Loucy (cell line): ENCODE measurements at regions not wholly inside any gene's neighbourhood (a gene's known extent, or its start where the extent isn't known, plus 50 kb on each side); places are given as distances from the start of the nearest gene placed in this dataset.

ENCODE experiments used
- H2AFZ ChIP-seq: fragments of 200-600 bp; sonication (generic); 2 replicates; pipeline ENCODE4 v1.6.0; 2016; ENCODE audit warnings: antibody characterized with exemption, mild to moderate bottlenecking, low read length, moderate library complexity
- H3F3A ChIP-seq: fragments of 200-600 bp; 2 replicates; pipeline ENCODE4 v1.6.0; 2016; ENCODE audit warnings: antibody characterized with exemption, low read depth, mild to moderate bottlenecking
- H3K27me3 ChIP-seq: fragments of 200-600 bp; sonication (generic); 2 replicates; pipeline ENCODE4 v1.6.1; 2014; ENCODE audit warnings: low read length, mild to moderate bottlenecking; ENCODE audit not compliant: insufficient read depth, poor library complexity, severe bottlenecking
- H3K36me3 ChIP-seq: fragments of 200-600 bp; sonication (generic); 2 replicates; pipeline ENCODE4 v1.6.1; 2016; ENCODE audit warnings: low read length; ENCODE audit not compliant: insufficient read depth
- H3K4me1 ChIP-seq: fragments of 200-600 bp; sonication (generic); 2 replicates; pipeline ENCODE4 v1.5.1; 2014; ENCODE audit warnings: low read length, mild to moderate bottlenecking; ENCODE audit not compliant: insufficient read depth, poor library complexity, severe bottlenecking
- H3K4me2 ChIP-seq: fragments of 200-600 bp; sonication (generic); 2 replicates; pipeline ENCODE4 v1.6.0; 2014; ENCODE audit warnings: antibody characterized with exemption, low read length, low read depth, mild to moderate bottlenecking; ENCODE audit not compliant: poor library complexity, severe bottlenecking
- H3K4me3 ChIP-seq: fragments of 200-600 bp; sonication (generic); 2 replicates; pipeline ENCODE4 v1.5.1; 2014; ENCODE audit warnings: low read length, mild to moderate bottlenecking, mixed read lengths; ENCODE audit not compliant: poor library complexity, severe bottlenecking
- H3K79me2 ChIP-seq: fragments of 200-600 bp; sonication (generic); 2 replicates; pipeline ENCODE4 v1.6.1; 2014; ENCODE audit warnings: low read length; ENCODE audit not compliant: insufficient read depth
- H3K9ac ChIP-seq: fragments of 200-600 bp; sonication (generic); 2 replicates; pipeline ENCODE4 v1.6.0; 2014; ENCODE audit warnings: mild to moderate bottlenecking, low read depth, low read length, moderate library complexity; ENCODE audit not compliant: poor library complexity, severe bottlenecking
- H3K9me2 ChIP-seq: fragments of 200-600 bp; sonication (generic); replicated peaks from 2 replicates; pipeline ENCODE4 v1.6.1; 2016; ENCODE audit warnings: low read depth, low read length, mixed read lengths
- H3K9me3 ChIP-seq: fragments of 200-600 bp; sonication (generic); 2 replicates; pipeline ENCODE4 v1.6.1; 2014; ENCODE audit warnings: mild to moderate bottlenecking, antibody characterized with exemption, low read length, low read depth; ENCODE audit not compliant: insufficient read depth
- H4K20me1 ChIP-seq: fragments of 200-600 bp; sonication (generic); 2 replicates; pipeline ENCODE4 v1.6.0; 2014; ENCODE audit warnings: antibody characterized with exemption, low read length, mild to moderate bottlenecking; ENCODE audit not compliant: insufficient read depth, poor library complexity, severe bottlenecking
- CTCF ChIP-seq: fragments of 200-600 bp; sonication (generic); conservative IDR thresholded peaks from 2 replicates; pipeline ENCODE4 v1.5.1; 2014; ENCODE audit warnings: mild to moderate bottlenecking, antibody characterized with exemption, low read length
- EZH2phosphoT487 ChIP-seq: fragments of 200-600 bp; IDR thresholded peaks from 2 replicates; pipeline ENCODE4 v1.6.1; 2018; ENCODE audit warnings: antibody characterized with exemption, mild to moderate bottlenecking, moderate library complexity, borderline replicate concordance

- Histone ChIP-seq H2AFZ (no peak overlapping the region), H4K20me1 (no peaks in the 10 kb centered on the region), H3K79me2 (no peaks in the 10 kb centered on the region), H3K9ac (no peak overlapping the region), H3K36me3 (no peaks in the 10 kb centered on the region), H3K4me2 (no peak overlapping the region), H3K4me3 (no peak overlapping the region), H3K9me3 (peaks cover 11% of the 10 kb centered on the region; the same call in 1 of the 2 replicates), H3K27me3 (no peaks in the 10 kb centered on the region), H3F3A (no peaks in the 10 kb centered on the region), H3K9me2 (no peaks in the 10 kb centered on the region), H3K4me1 (no peaks in the 10 kb centered on the region)
- no peak for TF ChIP-seq EZH2phosphoT487
- no peak for TF ChIP-seq CTCF
These were observed 123.5 kb upstream of the FBXO33 start for GRCh38 chr14:39555749-39556148.

- H3F3A ChIP-seq = no peaks in the 10 kb centered on the region
- peaks cover 11% of the 10 kb centered on the region; the same call in 1 of the 2 replicates for H3K9me3 ChIP-seq
- no peak for TF ChIP-seq EZH2phosphoT487
- TF ChIP-seq CTCF = no peak
- H3K4me3 ChIP-seq = no peak overlapping the region
- H3K9ac ChIP-seq = no peak overlapping the region
- no peaks in the 10 kb centered on the region for H3K36me3 ChIP-seq
- no peaks in the 10 kb centered on the region for H3K9me2 ChIP-seq
- no peaks in the 10 kb centered on the region for H3K27me3 ChIP-seq
- H3K4me1 ChIP-seq = no peaks in the 10 kb centered on the region
- no peaks in the 10 kb centered on the region for H3K79me2 ChIP-seq
- H4K20me1 ChIP-seq = no peaks in the 10 kb centered on the region
- no peak overlapping the region for H3K4me2 ChIP-seq
- H2AFZ ChIP-seq = no peak overlapping the region
These were observed 122.3 kb upstream of the FBXO33 start for GRCh38 chr14:39554576-39554975.

- no peaks in the 10 kb centered on the region for H3K4me1 ChIP-seq
- TF ChIP-seq EZH2phosphoT487 = no peak
- no peak for TF ChIP-seq CTCF
- no peaks in the 10 kb centered on the region for H3K9me2 ChIP-seq
These were observed 116.1 kb upstream of the FBXO33 start for GRCh38 chr14:39548358-39548757.

More at GRCh38 chr14:39548358-39548757, 116.1 kb upstream of the FBXO33 start:
- Histone ChIP-seq H3K4me3 (no peak overlapping the region), H4K20me1 (no peaks in the 10 kb centered on the region), H3K27me3 (no peaks in the 10 kb centered on the region), H3F3A (no peaks in the 10 kb centered on the region), H3K36me3 (no peaks in the 10 kb centered on the region), H2AFZ (no peak overlapping the region), H3K9me3 (no peaks in the 10 kb centered on the region), H3K9ac (no peak overlapping the region), H3K79me2 (no peaks in the 10 kb centered on the region), H3K4me2 (no peak overlapping the region)
